ENCODE measurements at regions not wholly inside any gene's neighbourhood (a gene's known extent, or its start where the extent isn't known, plus 50 kb on each side); places are given as distances from the start of the nearest gene placed in this dataset.

- TF ChIP-seq RAD21 (conservative IDR thresholded peaks at IDR 0.05) (no peak), TAF1 (IDR thresholded peaks at IDR 0.05; ENCODE audit: low read depth) (no peak), MXI1 (conservative IDR thresholded peaks at IDR 0.05; ENCODE audit: poor library complexity, severe bottlenecking) (no peak), CTCF (IDR thresholded peaks at IDR 0.05; ENCODE audit: poor library complexity, severe bottlenecking) (no peak), POLR2AphosphoS5 (IDR thresholded peaks at IDR 0.05) (no peak), EZH2 (IDR thresholded peaks at IDR 0.05; ENCODE audit: borderline replicate concordance, insufficient read depth, low read length, poor library complexity, severe bottlenecking) (no peak), EP300 (conservative IDR thresholded peaks at IDR 0.05; ENCODE audit: poor library complexity, severe bottlenecking) (no peak)
Measured at GRCh38 chr5:72692651-72693442, 123.6 kb upstream of the TNPO1 start.

Measured in neural cell (in vitro differentiated cells).